ENCODE measurements at regions not wholly inside any gene's neighbourhood (a gene's known extent, or its start where the extent isn't known, plus 50 kb on each side); places are given as distances from the start of the nearest gene placed in this dataset.

GRCh38 chr1:106908689-106909088 lies 147.8 kb upstream of the PRMT6 start (continued):
- TF ChIP-seq RCOR1 (conservative IDR thresholded peaks at IDR 0.05; ENCODE audit: low read depth, low read length), result no peak
- TF ChIP-seq MEF2B (IDR thresholded peaks at IDR 0.05; ENCODE audit: partially characterized antibody, poor library complexity, severe bottlenecking), result no peak
- TF ChIP-seq NKRF (conservative IDR thresholded peaks at IDR 0.05), result no peak
- TF ChIP-seq CUX1 (IDR thresholded peaks at IDR 0.05; ENCODE audit: insufficient replicate concordance, low read depth, low read length), result no peak
- no peak for TF ChIP-seq IRF3 (IDR thresholded peaks at IDR 0.05)
- TF ChIP-seq E2F4 (IDR thresholded peaks at IDR 0.05; ENCODE audit: low read depth, low read length), result no peak
- no peak for TF ChIP-seq IKZF2 (IDR thresholded peaks at IDR 0.05)
- TF ChIP-seq FOS (IDR thresholded peaks at IDR 0.05; ENCODE audit: borderline replicate concordance, extremely low read depth, insufficient read length), result no peak

Measured in GM12878 (cell line).